Loucy (cell line): ENCODE measurements at regions not wholly inside any gene's neighbourhood (a gene's known extent, or its start where the extent isn't known, plus 50 kb on each side); places are given as distances from the start of the nearest gene placed in this dataset.
"Not testable (repeated sequence)": the region's sequence is repeated elsewhere in the genome, so short reads cannot be mapped to it uniquely, and the experiment has no call there.

ENCODE experiments used
- H2AFZ ChIP-seq: fragments of 200-600 bp; sonication (generic); 2 replicates; pipeline ENCODE4 v1.6.0; 2016; ENCODE audit warnings: antibody characterized with exemption, mild to moderate bottlenecking, low read length, moderate library complexity
- H3F3A ChIP-seq: fragments of 200-600 bp; 2 replicates; pipeline ENCODE4 v1.6.0; 2016; ENCODE audit warnings: antibody characterized with exemption, low read depth, mild to moderate bottlenecking
- H3K27me3 ChIP-seq: fragments of 200-600 bp; sonication (generic); 2 replicates; pipeline ENCODE4 v1.6.1; 2014; ENCODE audit warnings: low read length, mild to moderate bottlenecking; ENCODE audit not compliant: insufficient read depth, poor library complexity, severe bottlenecking
- H3K36me3 ChIP-seq: fragments of 200-600 bp; sonication (generic); 2 replicates; pipeline ENCODE4 v1.6.1; 2016; ENCODE audit warnings: low read length; ENCODE audit not compliant: insufficient read depth
- H3K4me1 ChIP-seq: fragments of 200-600 bp; sonication (generic); 2 replicates; pipeline ENCODE4 v1.5.1; 2014; ENCODE audit warnings: low read length, mild to moderate bottlenecking; ENCODE audit not compliant: insufficient read depth, poor library complexity, severe bottlenecking
- H3K4me2 ChIP-seq: fragments of 200-600 bp; sonication (generic); 2 replicates; pipeline ENCODE4 v1.6.0; 2014; ENCODE audit warnings: antibody characterized with exemption, low read length, low read depth, mild to moderate bottlenecking; ENCODE audit not compliant: poor library complexity, severe bottlenecking
- H3K4me3 ChIP-seq: fragments of 200-600 bp; sonication (generic); 2 replicates; pipeline ENCODE4 v1.5.1; 2014; ENCODE audit warnings: low read length, mild to moderate bottlenecking, mixed read lengths; ENCODE audit not compliant: poor library complexity, severe bottlenecking
- H3K79me2 ChIP-seq: fragments of 200-600 bp; sonication (generic); 2 replicates; pipeline ENCODE4 v1.6.1; 2014; ENCODE audit warnings: low read length; ENCODE audit not compliant: insufficient read depth
- H3K9ac ChIP-seq: fragments of 200-600 bp; sonication (generic); 2 replicates; pipeline ENCODE4 v1.6.0; 2014; ENCODE audit warnings: mild to moderate bottlenecking, low read depth, low read length, moderate library complexity; ENCODE audit not compliant: poor library complexity, severe bottlenecking
- H3K9me2 ChIP-seq: fragments of 200-600 bp; sonication (generic); replicated peaks from 2 replicates; pipeline ENCODE4 v1.6.1; 2016; ENCODE audit warnings: low read depth, low read length, mixed read lengths
- H3K9me3 ChIP-seq: fragments of 200-600 bp; sonication (generic); 2 replicates; pipeline ENCODE4 v1.6.1; 2014; ENCODE audit warnings: mild to moderate bottlenecking, antibody characterized with exemption, low read length, low read depth; ENCODE audit not compliant: insufficient read depth
- H4K20me1 ChIP-seq: fragments of 200-600 bp; sonication (generic); 2 replicates; pipeline ENCODE4 v1.6.0; 2014; ENCODE audit warnings: antibody characterized with exemption, low read length, mild to moderate bottlenecking; ENCODE audit not compliant: insufficient read depth, poor library complexity, severe bottlenecking
- EZH2phosphoT487 ChIP-seq: fragments of 200-600 bp; IDR thresholded peaks from 2 replicates; pipeline ENCODE4 v1.6.1; 2018; ENCODE audit warnings: antibody characterized with exemption, mild to moderate bottlenecking, moderate library complexity, borderline replicate concordance
- TF ChIP-seq, protein P1 (sequence below): fragments of 200-600 bp; sonication (generic); conservative IDR thresholded peaks from 2 replicates; pipeline ENCODE4 v1.5.1; 2014; ENCODE audit warnings: mild to moderate bottlenecking, antibody characterized with exemption, low read length

DNA sequence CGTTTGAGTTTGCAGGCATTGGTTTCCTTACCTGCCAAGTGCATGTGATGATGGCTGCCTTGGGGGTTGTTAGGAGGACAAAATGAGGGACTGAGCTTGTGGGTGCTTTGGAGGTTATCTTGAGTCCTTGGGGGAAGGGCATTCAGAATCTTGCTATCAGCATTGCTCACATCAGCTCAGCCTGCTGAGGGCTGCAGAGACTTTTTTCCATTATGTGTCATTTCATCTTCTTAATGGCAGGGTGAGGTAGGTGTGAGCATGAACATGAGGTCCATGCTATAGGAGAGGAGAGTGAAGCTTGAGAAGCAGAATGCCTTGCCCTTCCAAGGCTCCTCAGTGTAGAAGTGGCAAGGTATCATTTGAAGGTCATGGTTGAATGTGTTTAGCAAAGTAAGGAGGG lies 112.3 kb downstream of the MIAT start:
- no peaks in the 10 kb centered on the region for H3K79me2 ChIP-seq
- H4K20me1 ChIP-seq: no peaks in the 10 kb centered on the region
- H3K9me2 ChIP-seq: no peaks in the 10 kb centered on the region
- H3K4me2 ChIP-seq: no peak overlapping the region
- no peaks in the 10 kb centered on the region for H3K36me3 ChIP-seq
- H2AFZ ChIP-seq: no peak overlapping the region
- H3K27me3 ChIP-seq: no peaks in the 10 kb centered on the region
- H3K9ac ChIP-seq: no peak overlapping the region
- no peaks in the 10 kb centered on the region for H3F3A ChIP-seq
- no peaks in the 10 kb centered on the region for H3K4me1 ChIP-seq
- TF ChIP-seq EZH2phosphoT487: no peak
- TF ChIP-seq, protein P1, sequence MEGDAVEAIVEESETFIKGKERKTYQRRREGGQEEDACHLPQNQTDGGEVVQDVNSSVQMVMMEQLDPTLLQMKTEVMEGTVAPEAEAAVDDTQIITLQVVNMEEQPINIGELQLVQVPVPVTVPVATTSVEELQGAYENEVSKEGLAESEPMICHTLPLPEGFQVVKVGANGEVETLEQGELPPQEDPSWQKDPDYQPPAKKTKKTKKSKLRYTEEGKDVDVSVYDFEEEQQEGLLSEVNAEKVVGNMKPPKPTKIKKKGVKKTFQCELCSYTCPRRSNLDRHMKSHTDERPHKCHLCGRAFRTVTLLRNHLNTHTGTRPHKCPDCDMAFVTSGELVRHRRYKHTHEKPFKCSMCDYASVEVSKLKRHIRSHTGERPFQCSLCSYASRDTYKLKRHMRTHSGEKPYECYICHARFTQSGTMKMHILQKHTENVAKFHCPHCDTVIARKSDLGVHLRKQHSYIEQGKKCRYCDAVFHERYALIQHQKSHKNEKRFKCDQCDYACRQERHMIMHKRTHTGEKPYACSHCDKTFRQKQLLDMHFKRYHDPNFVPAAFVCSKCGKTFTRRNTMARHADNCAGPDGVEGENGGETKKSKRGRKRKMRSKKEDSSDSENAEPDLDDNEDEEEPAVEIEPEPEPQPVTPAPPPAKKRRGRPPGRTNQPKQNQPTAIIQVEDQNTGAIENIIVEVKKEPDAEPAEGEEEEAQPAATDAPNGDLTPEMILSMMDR: no peak
- no peaks in the 10 kb centered on the region for H3K9me3 ChIP-seq
- no peak overlapping the region for H3K4me3 ChIP-seq

DNA sequence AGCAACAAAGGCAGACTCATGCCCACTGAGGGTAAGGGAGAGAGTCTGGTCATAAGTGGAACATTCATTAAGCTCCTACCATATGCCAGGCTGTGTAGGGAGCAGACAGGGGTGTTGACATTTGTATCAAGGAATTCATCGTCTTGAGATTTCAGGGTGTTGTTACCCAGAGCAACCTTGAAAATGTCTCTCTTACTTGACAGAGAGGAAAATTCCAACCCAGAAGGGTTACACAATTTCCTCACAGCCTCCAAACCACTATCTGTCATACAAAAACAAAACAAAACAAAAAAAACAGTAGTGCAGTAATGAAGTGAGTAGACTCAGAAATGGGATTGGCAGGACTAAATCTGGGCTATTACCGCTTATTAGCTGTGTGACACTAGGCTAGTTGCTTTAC lies 113.2 kb downstream of the MIAT start:
- Histone ChIP-seq H3K79me2 (no peaks in the 10 kb centered on the region), H3K4me3 (no peak overlapping the region), H3K9ac (no peak overlapping the region), H3K9me2 (no peaks in the 10 kb centered on the region), H3K9me3 (no peaks in the 10 kb centered on the region), H3K36me3 (no peaks in the 10 kb centered on the region), H4K20me1 (no peaks in the 10 kb centered on the region), H3K4me1 (no peaks in the 10 kb centered on the region), H3K4me2 (no peak overlapping the region), H3F3A (no peaks in the 10 kb centered on the region), H3K27me3 (no peaks in the 10 kb centered on the region), H2AFZ (no peak overlapping the region)
- TF ChIP-seq EZH2phosphoT487: no peak
- TF ChIP-seq, protein P1: no peak

DNA sequence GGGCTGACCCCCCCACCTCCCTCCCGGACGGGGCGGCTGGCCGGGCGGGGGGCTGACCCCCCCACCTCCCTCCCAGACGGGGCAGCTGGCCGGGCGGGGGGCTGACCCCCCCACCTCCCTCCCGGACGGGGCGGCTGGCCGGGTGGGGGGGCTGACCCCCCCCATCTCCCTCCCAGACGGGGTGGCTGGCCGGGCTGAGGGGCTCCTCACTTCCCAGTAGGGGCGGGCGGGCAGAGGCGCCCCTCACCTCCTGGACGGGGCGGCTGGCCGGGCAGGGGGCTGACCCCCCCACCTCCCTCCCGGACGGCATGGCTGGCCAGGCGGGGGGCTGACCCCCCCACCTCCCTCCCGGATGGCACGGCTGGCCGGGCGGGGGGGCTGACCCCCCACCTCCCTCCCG lies 115.7 kb downstream of the MIAT start:
- H4K20me1 ChIP-seq, H2AFZ ChIP-seq, H3K9ac ChIP-seq, H3K9me2 ChIP-seq, H3K4me1 ChIP-seq, H3K9me3 ChIP-seq, H3K4me2 ChIP-seq, H3F3A ChIP-seq, H3K4me3 ChIP-seq, H3K79me2 ChIP-seq, H3K27me3 ChIP-seq, H3K36me3 ChIP-seq: not testable (repeated sequence)

DNA sequence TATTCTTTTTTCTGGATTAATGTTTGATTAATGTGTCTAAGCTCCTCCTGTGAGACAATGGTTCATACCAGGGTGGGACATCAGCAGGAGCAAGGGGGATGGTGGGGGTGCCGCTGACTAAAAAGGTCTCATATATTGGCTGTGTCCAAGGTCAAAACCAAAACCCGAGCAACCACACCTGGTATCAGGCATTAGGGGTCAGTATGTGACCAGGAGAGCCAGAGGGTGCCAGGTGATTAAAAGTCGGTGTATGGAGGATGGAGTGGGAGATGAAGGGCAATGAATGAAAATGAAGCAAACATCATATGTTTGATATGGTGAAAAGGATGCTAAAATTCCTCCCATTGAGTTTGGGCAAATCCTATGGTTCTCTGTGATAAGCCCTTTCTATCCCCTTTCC lies 118.0 kb downstream of the MIAT start:
- H3K4me3 ChIP-seq: no peak overlapping the region
- H3K9me2 ChIP-seq: no peaks in the 10 kb centered on the region
- no peaks in the 10 kb centered on the region for H3F3A ChIP-seq
- no peak overlapping the region for H3K9ac ChIP-seq
- no peak overlapping the region for H3K4me2 ChIP-seq
- H3K79me2 ChIP-seq: no peaks in the 10 kb centered on the region
- H4K20me1 ChIP-seq: no peaks in the 10 kb centered on the region
- H3K36me3 ChIP-seq: peaks cover 6% of the 10 kb centered on the region; the same call in 1 of the 2 replicates
- H3K27me3 ChIP-seq: no peaks in the 10 kb centered on the region
- H2AFZ ChIP-seq: no peak overlapping the region
- TF ChIP-seq, protein P1: no peak
- no peaks in the 10 kb centered on the region for H3K4me1 ChIP-seq
- H3K9me3 ChIP-seq: no peaks in the 10 kb centered on the region
